ENCODE measurements at regions not wholly inside any gene's neighbourhood (a gene's known extent, or its start where the extent isn't known, plus 50 kb on each side); places are given as distances from the start of the nearest gene placed in this dataset.
"Not testable (repeated sequence)": the region's sequence is repeated elsewhere in the genome, so short reads cannot be mapped to it uniquely, and the experiment has no call there.

DNA sequence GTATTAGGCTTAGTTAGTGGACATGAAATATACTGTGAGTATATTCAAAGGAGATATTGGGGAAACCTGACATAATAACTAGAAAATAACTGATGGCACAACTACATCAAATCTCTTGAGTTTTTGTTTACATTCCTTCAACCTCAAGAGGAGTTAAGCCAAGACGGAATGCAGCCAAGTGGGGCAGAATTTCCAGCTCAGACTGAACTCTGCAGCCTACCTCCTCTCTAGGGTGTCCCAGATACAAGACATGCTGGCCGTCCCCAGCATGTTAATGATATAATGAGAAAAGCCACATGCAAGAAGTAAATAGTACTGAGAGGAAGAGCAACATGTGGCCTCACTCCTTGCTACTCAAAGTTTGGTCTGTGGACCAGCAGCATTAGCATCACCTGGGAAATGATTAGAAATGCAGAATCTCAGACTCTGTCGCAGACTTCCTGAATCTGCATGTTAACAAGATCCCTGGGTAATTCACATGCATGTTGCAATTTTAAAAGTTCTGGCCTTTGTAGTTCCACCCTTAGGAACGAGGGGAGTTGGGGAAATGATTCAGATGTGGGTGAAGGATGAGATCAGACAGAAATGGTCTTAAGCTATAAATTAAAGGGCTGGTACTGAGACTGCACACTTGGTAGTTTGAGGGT, 118.4 kb upstream of the CACUL1 start:
- no peak for DNase-seq

DNA sequence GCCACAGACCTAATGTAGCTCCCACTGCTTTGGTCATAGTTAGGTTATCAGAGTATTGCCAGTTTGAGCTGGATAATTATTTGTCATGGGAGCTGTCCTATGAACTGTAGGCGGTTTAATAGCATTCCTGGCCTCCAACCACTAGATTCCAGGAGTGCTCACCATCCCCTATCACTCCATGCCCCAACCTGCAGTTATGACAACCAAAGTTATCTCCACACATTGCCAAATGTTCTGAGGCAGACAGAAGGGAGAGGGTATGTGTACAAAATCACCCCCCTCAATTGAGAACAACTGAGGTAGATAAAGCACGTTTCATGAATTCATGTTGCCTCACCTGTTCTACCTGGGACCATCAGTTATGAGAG, 119.0 kb upstream of the CACUL1 start:
- no peak for DNase-seq

DNA sequence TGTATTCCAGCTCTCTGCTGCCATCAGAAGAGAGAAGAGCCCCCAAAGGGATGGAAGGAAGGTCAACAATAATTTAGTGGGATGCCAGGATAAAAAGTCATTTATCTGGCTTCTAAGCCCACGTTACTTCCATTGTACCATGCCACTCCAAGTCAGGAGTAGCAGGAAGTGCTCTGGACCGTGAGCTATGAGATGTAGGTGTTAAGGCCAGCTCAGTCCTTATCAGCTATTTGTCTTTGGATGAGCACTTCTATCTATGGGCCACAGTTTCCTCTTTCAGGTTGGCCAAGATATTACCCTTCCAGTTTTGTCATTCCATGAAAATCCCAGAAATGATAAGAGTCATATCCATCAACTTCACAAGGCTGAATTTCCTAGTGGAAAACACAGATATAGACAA, 119.4 kb upstream of the CACUL1 start:
- DNase-seq = no peak

DNA sequence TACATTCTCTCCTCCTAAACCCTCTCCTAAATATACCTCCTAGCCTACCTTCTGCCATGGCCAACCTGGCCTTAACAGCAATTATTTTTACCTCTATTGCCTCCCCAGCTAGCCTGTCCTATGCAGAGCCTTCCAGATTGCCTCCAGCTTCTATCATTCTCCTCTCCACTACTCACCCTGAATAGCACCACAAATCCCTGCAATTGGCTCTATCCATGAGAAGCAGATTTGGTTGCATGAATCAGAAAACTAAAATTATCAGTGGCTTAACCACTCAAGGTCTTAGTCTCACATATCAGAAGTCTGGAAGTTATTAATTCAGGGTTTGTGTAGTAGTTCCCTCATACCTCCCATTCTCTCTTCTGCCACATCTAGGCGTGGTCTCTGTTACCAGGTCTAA, 120.3 kb upstream of the CACUL1 start:
- DNase-seq = no peak

DNA sequence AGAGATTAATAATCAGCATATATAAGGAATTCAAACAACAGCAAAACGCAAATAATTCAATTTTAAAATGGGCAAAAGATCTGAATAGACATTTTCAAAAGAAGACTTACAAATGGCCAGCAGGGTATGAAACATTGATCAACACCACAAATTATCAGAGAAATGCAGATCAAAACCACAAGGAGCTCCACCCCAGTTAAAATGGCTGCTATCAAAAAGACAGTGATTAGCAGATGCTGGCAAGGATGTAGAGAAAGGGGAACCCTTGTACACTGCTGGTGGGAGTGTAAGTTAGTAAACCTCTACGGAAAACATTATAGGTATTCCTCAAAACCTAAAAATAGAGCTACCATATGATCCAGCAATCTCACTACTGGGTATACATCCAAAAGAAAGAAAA, 128.0 kb upstream of the CACUL1 start:
- no peak for DNase-seq

DNA sequence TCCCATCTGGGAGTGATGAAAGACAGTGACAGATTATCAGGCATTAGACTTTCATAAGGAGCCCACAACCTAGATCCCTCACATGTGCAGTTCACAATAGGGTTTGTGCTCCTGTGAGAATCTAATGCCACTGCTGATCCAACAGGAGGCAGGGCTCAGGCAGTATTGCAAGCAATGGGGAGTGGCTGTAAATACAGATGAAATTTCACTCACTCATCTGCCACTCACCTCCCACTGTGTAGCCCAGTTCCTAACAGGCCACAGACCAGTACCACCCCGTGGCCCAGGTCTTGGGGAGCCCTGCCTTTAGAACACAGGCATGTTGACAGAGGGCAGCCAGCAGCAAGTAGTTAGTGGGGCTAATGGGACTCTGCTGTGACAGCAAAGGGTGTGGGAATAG, 137.3 kb upstream of the NANOS1 start:
- DNase-seq = no peak

DNA sequence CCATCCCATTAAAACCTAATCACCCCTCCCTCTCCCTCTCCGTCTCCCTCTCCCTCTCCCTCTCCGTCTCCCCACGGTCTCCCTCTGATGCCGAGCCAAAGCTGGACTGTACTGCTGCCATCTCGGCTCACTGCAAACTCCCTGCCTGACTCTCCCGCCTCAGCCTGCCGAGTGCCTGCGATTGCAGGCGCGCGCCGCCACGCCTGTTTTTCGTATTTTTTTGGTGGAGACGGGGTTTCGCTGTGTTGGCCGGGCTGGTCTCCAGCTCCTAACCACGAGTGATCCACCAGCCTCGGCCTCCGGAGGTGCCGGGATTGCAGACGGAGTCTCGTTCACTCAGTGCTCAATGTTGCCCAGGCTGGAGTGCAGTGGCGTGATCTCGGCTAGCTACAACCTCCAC, 134.6 kb upstream of the NANOS1 start:
- DNase-seq = not testable (repeated sequence)

DNA sequence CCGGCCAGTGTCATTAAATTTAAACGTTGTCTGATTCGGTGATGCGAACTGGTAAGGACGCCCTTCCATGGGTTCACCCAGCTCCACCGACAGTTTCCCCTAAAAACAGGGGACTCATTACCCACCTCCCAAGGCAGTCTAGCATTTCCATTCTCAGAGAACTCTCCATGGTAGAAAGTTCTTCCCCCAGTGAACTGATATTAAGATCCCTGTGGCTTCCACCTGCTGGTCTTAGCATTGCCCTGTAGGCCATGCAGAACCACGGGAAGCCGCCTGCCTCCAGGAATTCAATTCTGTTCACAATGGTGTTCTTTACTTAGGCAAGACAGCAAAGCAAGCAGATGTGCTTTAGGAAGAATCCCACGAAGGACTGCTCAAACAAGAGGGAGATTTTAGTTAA, 128.9 kb upstream of the NANOS1 start:
- DNase-seq = no peak

DNA sequence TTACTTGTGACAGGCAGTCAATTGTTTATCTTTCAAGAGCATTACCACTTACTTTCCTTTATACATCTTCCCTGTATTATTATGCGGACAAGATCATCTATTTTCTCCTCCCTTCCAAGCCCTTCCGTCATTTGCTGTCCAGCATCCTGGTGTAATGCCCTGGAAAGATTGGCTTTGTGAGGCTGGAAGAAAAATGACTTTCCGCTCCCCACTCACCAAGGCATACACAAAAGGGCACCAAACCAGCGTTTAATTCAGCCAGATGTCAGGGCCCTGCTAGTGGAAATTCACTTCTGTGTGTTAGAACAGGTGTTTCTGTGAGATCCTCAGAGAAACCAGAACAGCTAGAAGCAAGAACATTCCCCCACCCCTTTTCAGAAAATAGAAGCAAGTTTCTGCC, 128.1 kb upstream of the NANOS1 start:
- no peak for DNase-seq

DNA sequence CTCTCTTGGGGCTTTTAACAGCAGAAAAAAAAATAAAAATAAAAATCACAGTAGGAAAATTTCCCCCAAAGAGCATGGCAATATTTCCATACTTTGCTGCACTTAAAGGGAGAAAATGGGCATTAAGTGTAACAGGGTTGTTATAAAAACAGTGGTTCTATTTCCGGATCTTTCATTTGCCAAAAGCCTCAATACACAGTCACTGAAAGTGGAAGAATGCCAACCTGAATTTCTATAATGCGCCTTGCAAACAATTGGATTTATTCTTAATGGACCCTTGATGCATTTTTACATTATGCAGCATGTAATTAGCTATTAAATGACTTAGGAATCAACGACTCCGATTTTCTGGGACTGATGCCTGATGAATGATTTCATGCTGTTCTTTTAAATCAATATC, 127.6 kb upstream of the NANOS1 start:
- DNase-seq = no peak

DNA sequence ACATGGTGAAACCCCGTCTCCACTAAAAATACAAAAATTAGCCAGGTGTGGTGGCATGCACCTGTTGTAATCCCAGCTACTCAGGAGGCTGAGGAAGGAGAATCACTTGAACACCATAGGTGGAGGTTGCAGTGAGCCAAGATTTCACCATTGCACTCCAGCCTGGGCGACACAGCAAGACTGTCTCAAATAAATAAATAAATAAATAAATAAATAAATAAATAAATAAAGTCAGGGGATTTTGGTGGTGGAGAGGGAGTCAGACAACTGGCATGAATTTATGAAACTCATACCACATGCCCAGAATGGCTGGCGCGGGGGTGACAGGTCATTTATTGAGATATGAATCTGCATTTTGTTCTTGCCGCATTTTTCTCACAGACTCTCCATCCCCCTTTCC, 126.9 kb upstream of the NANOS1 start:
- DNase-seq = not testable (repeated sequence)

DNA sequence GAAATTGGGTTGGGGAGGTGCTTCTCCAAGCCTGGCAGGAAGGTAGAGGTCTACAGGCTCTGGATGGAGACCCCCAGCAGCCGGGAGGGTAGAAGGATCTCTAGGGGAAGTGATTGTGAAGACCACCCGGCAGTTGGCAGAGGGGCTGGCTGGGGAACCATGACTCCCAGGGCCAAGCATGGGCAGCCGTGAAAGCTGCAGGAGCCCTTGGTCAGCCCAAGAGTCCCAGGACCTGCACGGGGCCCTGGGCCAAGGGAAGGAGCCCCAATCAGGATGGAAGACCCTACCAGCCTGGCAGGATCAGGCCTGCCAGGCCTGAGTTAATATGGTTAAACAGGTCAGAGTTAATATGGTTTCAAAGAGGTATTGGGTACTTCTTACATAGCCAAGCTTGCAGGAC, 126.3 kb upstream of the NANOS1 start:
- DNase-seq = no peak

DNA sequence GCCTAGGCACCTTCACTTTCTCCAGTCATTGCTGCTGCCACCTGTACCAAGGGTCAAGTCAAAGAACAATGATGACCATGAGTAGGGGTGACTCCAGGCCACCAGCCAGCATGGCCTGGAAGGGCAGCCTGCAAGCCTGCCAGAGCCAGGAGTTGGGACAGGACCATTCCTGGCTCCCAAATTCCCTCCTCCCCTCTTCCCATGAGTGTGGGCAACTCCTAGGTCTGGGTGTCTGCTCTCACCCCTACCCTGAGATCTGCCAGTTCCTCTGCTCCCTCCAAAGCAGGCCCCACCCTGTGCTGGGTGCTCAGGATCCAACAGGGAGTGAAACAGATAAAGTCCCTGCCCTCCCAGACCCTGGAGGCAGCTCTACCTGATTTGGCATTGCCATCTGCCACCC, 125.8 kb upstream of the NANOS1 start:
- DNase-seq = no peak

DNA sequence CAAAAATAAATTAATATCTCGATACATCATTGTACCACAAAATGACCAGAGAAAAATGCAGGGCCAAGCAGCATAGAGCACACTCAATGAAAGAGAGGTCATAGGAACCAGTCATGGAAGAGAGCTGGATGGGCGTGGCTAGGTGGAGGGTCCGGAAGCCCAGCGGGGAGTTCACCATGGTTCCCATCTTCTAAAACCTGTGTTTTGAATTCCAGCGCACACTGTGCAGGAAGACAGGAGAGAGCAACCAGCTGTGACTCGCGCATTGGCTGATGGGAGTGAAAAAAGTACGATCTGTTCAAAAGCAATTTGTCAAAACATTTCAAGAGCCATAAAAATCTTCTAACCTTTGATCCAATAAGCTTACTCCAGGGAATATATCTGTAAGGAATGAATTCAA, 125.2 kb upstream of the NANOS1 start:
- no peak for DNase-seq

DNA sequence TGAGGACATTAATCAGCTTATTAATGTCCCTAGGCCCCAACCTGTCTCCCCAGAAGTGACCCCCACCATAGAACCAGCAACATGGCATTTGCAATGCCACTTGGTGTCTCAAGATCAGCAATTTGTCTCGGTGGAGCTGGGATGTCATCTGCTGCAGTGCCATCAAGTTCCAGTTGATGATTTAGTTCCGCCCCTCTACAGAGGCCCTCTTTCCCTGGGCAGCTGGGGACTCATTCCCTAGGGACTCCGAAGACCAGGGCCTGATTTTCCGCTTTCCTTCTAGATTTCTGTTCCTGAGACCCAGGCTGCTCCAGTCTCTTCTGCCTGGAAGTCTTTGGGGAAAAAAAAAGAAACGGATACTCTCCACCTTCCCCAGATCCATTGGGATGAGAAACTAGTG, 122.5 kb upstream of the NANOS1 start:
- DNase-seq = no peak

DNA sequence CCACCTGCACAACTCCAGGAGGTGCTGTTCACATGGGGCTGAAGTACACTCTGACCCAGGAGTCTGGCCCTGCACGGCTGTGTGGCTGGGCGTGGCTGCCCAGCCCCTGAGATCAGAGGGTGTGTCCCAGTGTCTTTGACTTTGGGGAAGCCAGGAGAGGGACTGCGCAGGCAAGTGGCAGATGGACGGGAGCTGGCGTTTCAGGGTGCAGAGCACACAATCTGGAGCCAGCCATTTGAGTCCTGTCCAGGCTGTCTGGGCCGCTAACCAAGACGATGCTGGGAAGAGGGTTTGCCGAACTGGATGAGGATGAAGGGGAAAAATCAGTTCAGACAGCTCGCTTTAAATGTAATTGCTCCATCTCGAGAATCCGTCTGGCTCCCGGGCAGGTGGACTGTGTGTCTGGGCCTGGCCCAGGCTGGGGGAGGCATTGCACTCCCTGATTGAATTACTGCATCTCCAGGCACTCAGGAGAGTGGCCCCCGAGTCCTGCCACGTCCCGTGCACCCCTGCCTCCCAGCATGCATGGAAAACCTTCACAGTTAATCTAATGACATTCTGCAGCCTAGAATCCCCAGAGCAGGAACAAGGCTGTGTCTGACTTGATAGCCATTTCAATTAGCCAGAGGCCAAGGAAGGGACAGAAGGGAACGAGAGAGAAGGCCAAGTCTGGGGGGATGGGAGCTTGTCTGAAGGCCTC, 120.8 kb upstream of the NANOS1 start:
- DNase-seq = no peak

DNA sequence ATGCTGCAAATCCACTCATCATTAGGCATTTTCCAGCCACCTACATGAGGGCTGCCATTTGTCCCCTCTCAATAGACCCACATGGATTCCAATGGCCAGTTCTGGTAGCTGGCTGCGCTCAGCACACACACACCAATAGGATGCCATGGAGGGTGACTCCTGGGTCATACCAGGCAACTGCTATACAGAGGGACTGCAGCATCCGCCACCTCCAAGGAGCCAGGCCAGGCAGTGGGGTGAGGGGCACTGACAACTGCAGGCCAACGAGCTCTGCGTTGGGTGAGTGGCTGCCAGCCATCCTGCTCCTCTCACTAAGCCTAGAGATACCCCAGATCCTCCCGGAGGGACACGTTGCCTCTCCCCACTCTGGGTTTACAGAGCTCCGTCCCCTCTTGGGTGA, 118.8 kb upstream of the NANOS1 start:
- DNase-seq = no peak

DNA sequence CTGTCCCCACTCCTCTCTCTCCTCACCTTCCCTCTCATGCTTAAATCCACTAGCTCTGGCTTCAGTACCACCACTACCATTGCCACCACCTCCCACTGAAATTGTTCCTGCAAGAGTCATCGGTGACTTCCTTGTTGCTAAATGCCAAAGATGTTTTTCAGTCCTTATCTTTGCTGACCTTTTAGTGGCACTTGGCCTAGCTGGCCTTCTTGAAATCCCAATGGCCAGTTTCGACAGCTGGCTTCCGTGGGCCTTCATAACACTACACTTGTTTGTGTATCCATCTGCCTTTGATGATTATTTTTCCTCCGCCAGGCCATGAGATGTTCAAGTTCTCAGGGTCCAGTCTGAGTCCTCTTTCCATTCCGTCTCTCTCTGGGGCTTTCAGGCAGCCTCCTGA, 118.2 kb upstream of the NANOS1 start:
- DNase-seq = no peak

DNA sequence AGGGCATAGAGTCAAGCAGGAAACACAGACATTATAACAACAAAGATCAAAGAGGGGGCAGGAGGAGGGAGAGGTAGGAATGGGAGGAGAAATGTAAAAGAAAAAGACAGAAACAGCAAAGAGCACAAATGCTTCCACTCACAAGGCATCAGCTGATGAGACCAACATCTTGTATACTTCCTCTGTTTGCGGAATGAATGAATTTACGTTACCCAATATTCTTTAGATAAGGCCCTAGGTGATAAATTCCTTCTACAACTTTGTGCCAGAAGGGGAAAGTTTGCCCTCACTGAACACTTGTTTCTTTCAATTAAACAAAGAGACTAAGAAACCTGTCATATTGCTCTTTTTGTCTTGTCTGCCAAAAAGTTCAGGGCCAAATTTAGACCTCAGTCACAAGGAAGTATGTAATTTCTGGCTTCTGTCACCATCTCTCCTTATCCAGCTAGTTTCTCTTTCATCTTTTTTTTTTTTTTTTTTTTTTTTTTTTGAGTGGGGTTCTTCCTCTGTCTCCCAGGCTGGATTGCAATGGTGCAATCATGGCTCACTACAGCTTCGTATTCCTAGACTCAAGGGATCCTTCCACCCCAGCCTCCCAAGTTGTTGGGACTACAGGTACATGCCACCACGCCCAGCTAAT, 116.4 kb upstream of the NANOS1 start:
- DNase-seq = no peak

DNA sequence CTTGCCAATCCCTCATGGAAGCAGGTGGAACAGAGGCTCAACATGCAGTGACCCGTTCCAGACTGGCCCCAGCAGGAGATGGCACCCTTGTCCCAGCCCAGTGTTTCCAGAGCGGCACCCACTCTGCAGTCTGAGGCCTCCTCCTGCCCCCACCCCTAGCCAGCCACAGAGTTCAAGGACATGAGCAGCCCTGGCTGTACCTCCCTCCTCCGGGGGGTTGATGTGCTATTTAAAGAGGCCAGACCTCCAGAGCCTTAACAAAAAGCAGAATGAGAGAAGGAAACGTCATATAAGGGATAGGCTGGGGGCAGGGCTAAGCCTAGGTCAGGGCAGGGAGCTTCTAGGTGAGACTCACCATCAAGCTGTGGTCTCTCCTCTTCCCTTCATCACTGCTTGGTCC, 115.7 kb upstream of the NANOS1 start:
- no peak for DNase-seq

DNA sequence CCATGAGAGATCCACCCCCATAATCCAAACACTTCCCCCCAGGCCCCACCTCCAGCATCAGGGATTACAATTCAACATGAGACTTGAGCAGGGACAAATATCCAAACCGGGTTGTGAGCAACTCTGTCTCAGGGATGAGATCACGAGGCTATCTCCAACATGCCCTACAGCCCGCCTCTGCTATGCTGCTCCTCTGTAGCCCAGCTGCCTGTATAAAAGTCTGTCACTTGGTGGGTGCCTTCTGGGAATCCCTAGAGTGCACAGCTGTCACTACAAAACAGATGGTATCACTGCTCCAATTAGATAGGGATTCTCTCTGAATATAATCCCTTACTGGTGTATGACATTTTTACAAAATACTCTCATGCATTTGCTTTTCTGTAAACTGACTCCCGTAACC, 114.9 kb upstream of the NANOS1 start:
- DNase-seq = no peak

DNA sequence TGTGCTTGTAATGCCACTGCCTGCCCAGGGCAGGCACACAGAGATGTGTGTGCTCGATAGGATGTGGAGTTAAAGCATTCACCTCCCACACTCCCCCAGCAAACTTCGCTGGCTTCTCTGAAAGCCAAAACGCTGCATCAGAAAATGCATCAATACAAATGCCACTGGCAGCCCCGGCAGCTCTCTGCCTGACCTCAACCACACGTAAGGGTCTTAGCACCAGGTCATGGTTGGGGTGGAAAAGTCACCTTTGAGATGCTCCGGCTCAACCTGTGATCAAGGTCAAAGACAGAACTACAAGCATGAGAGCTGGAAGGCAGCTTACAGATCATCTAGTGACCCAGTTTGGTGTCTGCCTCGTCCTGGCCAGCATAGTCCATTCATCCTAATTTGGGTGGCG, 114.4 kb upstream of the NANOS1 start:
- no peak for DNase-seq

DNA sequence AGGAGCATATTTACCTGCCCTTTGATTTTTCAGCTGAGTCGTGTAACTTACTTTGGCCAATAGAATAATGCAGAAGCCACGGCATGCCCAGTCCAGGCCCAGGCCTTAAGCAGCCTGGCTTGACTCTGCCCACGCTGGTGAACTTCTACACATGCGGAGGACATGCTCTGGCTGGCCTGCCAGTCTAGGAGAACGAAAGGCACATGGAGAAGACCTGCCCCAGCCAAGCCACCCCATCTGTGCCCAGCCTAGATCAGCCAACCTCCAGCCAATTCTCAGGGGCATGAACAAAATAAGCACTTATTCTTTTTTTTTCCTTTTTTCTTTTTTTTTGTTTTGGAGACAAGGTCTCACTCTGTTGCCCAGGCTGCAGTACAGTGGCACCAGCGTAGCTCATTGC, 112.7 kb upstream of the NANOS1 start:
- DNase-seq = no peak

DNA sequence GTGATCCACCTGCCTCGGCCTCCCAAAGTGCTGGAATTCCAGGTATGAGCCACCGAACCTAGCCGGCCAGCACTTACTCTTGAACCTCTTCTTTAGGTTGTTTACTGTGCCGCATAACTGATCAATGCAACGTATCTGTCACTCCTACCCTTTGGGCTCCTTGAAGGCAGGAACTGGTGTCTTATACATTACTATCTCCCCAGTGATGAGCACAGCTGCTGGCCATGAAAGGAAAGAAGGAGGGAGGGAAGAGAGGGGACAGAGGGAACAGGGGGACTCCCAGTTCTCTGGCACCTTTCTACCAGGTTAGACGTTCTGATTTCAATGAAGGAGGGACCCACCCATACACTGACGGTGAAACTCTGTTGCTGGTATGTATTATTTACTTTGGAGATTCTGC, 111.8 kb upstream of the NANOS1 start:
- no peak for DNase-seq

DNA sequence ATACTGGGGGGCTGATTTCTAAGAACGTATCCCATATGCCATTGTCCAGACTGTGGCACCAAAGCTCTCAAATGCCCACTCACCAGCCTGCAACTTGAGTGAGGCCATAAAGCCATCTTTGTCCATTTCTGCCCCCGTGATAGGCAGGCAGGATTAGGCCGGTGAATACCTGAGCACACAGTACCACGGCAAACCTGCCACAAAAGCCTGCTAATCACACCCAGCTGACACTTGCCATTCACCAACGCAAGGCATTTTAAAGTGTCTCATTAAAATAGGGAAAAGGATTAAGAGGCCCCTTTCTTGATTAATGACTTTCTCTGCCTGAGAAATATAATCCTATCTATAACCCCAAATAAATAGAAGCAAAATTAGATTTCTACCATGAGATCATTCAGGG, 111.4 kb upstream of the NANOS1 start:
- no peak for DNase-seq
